IPS DF 19.7 (cell line): ENCODE measurements at regions not wholly inside any gene's neighbourhood (a gene's known extent, or its start where the extent isn't known, plus 50 kb on each side); places are given as distances from the start of the nearest gene placed in this dataset.
A peak's percentile ranks its signal among the peaks of the same experiment; 100 is the strongest.
"Not testable (repeated sequence)": the region's sequence is repeated elsewhere in the genome, so short reads cannot be mapped to it uniquely, and the experiment has no call there.

Source experiments
- DNase-seq: peaks from one replicate; pipeline ENCODE4 v3.0.0-alpha.2; 2013; ENCODE audit warnings: low read depth, low spot score

DNA sequence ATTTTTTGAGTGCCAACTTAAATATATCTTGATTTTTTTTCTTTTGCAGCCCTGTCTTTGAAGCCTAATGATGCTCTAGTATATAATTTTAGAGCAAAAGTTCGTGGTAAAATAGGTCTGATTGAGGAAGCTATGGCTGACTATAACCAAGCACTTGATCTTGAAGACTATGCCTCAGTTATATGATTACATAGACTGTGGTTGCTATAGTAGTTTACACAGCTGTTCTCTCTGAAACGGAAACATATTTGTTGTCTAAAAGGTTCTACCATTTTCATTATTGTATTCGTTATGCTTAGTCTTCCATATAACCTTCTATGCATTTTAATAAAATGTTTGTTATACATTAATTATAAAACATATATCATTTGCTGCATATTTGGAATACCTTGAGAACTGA lies 246.7 kb downstream of the TTC6 start:
- DNase-seq: no peak

GRCh38 chr14:37843954-37844607 lies 248.7 kb downstream of the TTC6 start:
- no peak for DNase-seq

DNA sequence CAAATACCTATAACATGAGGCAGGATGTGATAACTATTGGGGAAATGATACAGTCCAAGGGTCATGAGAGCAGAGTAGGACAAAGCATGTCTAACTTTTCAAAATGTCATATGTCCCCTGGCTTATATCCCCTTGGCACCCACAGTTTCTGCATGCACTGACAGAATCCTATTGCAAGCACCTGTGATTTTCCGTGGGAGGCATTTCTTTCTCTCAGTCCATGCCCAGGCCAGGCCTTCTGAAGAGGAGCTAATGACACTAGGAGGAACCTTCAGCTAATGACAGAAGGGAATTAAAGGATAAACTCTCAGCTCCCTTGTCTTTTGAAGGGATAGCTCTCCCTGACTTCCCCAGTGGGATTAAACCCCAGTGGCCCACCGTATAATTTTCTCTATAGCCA lies 249.2 kb downstream of the TTC6 start:
- DNase-seq: no peak

DNA sequence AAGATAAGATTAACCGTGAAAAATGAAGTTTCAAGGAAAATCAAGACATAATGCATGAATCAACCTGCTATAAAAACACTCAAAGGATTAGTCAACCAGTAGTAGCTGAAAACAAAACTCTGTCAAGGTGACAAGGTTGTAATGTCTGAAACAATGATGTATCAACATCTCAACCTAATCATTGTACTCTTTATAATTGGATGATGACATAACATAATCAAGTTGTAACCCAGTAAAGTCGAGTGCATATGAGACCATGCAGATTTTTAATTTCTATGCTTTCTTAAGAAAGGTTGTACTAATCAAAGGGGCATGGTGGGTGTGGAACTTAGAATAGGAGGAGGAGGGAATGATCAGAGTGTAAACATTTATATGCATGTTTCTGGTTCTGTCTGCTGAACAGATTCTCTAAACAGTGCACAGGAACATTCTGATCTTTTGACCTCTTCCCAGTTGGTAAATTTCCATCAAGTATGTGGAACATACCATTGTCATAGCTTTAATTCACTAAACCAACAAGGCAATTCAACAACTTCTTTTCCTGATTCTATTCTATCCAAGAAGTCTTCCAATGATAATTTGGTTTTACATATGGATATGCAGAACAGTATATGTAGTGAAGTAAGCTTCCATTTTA lies 253.7 kb downstream of the TTC6 start:
- DNase-seq: no peak

GRCh38 chr14:37851054-37851453 lies 255.6 kb downstream of the TTC6 start:
- no peak for DNase-seq

- no peak for DNase-seq
Measured at GRCh38 chr14:37855871-37856270, 260.4 kb downstream of the TTC6 start.

DNA sequence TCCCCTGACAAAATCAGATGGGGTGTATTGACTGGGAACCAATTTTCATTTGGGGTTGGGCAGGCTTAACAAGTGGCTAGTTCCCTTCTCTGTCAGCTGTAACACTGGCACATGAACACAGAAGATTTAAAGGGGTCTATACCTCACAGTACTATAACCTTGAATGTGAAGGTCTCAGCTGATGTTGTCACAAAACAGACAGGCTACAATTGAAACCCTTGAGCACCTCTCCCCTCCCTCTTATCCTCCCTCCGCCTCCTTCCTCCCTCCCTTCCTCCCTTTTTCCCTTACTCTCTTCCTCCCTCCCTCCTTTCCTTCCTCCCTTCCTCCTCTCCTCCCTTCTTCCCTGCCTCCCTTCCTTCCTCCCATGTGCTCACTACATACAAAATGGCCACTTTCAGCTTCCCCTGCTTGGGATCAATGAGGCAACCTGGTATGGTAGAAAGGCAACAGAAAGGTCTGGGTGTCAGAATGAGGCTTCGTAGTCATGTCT lies 262.4 kb downstream of the TTC6 start:
- DNase-seq: no peak

- DNase-seq: no peak
Measured at GRCh38 chr14:37858733-37859132, 263.3 kb downstream of the TTC6 start.

DNA sequence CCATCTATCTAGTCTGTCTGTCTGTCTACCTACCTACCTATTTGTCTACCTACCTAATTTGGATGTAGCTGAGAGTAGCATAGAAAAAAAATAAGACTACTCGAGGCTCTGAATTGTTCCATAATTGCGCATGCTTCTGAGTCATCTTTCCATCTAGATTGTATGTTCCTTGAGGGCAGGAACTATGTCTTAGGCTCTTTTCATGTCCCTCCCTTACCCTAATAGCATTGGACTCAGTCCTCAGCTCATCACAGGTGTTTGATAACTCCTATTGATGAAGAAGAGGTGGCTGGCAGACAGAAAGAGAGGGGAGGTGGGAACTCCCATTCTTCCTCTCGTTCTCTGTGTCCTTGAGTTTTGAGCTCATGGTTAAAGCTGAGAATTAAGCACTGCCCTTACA lies 263.7 kb downstream of the TTC6 start:
- no peak for DNase-seq

DNA sequence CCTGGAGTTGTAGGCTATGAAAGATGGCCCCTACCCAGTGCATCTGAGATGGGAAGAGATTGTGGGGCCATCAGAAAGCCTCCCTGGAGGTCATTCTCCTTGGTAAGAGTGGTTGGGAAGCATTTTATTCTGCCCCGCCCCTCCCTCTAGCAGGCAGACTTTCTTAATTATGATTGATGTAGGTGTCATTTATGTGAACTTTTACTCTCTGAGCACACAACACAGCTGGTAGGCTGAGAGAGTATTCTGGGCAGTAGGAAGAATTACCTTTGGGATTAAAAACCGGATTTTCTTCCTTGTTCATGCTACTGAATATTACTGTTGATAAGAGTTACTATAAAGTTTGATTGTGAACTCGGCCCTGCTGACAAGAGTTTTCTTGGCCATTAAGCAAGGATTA lies 266.8 kb downstream of the TTC6 start:
- no peak for DNase-seq

DNA sequence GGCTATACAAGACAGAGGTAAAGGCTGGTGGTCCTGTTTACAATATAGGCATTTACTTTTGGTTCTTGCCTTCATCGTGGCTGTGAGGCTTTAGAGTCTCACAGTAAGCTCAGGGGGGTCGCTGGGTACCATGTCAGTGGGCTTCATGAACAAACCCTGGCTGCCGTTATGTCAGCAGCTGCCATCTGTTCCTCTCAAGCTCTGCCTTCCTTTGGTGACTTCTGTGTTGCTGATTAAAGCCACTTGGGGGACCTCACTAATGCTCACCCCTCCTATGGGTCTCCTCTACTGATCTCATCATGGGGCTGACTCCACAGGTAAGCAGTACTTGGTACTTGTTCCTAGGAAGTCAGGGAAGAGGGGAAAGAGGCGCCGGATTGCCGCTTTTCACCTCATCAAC lies 268.7 kb downstream of the TTC6 start:
- DNase-seq: no peak

GRCh38 chr14:37864861-37865718 lies 269.7 kb downstream of the TTC6 start:
- no peak for DNase-seq

DNA sequence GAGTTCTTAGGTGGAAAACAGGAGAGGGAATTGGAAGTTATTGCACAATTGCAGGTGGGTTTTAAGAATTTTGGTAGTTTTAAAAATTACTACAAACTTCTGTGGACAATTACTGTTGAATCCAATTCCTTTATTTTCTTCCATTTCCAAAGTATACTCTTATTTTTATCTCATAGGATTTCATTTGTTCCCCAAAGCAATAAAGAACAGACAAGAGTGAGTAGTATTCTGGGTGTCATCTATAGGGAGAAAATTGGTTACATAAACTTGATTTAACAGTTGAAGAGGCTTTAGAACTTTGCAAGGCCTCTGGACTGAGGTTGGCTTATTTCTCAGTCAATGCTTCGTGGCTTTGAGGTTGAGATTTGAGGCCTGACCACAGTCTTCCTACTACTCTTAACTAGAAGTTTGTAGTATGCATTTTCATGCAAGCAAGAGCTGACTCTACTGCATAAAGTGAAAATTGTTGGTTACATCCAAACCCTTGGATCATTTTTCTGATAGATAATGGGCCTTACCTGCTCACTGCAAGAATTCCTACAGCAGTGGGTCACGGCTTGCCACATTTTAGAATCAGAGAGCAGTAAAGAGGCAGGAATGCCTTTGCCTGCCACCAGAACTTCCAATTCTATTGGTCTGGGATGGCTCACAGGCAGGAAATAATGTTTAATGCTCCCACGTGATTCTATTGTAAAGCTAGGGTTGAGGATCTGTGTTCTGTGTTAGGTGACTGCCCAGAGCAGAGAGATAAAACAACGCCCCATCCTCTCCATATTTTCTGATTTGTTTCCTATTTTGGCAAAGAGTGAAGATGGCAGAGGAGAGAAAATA lies 270.5 kb downstream of the TTC6 start:
- DNase-seq: no peak

- no peak for DNase-seq
Measured at GRCh38 chr14:37869633-37870032, 274.2 kb downstream of the TTC6 start.

DNA sequence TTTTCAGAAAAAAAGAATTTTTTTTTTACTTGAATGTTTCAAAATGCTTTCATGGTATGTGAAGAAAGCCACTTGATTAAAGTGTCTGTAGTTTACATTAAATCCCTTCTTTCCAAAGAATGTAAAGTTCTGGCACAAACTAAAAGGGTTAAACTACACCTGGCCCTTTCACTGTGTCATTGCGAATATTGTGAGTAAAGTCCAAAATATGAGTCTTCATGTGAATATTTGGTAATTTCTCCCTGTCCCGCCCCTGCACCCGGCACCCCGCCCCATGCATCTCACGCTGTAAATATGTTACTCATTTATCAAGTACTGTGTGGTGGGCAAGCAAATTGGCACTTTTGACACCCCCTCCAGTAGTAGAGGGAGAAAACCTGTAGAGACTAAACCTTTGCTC lies 274.7 kb downstream of the TTC6 start:
- no peak for DNase-seq

- DNase-seq: no peak
Measured at GRCh38 chr14:37870632-37871346, 275.4 kb downstream of the TTC6 start.

- DNase-seq: not testable (repeated sequence)
Measured at GRCh38 chr14:37874065-37874428, 278.6 kb downstream of the TTC6 start.

GRCh38 chr14:37874429-37875109 lies 279.1 kb downstream of the TTC6 start:
- DNase-seq: peak; percentile 52

- DNase-seq: no peak
Measured at GRCh38 chr14:37888234-37888633, 292.8 kb downstream of the TTC6 start.

DNA sequence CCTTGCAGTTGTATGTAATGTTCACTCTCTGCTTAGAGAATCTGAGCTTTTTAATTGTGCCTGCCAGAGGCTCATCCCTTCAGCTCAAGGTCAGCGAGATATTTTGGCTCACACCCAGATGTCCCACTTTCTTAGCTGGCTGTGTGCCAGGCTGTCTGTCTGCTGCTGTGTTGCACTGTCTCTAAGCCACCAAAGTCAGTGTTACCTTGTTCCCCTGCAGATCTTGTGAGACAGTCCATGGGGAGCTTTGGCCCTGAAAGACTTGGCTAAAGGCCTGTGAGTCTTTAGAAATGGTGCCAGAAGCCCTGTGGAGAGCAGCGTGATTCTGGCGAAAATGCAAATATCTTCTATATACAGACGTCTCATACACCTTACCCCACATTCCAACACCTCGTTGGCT lies 293.7 kb downstream of the TTC6 start:
- no peak for DNase-seq

DNA sequence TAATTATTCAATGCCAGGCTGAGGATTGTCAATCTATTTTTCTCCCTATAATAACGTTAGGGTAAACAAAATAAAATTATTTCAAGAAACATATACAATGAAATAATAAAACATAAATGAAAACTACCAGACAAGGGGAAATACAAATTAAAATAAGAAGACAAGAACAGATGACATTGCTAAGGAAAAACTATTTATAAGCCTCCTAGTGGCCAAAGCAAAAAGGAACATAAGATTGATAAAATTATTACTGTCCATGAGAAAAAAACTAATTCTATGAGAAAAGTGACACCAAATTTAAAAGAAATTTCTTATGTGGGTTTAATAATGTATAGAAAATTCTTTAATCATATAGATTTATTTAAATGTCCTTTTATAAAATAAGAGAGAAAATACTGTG lies 294.7 kb downstream of the TTC6 start:
- DNase-seq: no peak
